ENCODE measurements at regions not wholly inside any gene's neighbourhood (a gene's known extent, or its start where the extent isn't known, plus 50 kb on each side); places are given as distances from the start of the nearest gene placed in this dataset.
"Not testable (repeated sequence)": the region's sequence is repeated elsewhere in the genome, so short reads cannot be mapped to it uniquely, and the experiment has no call there.

- H3K27ac ChIP-seq; H3K4me3 ChIP-seq; H3K9me3 ChIP-seq; H3K27me3 ChIP-seq; H3K36me3 ChIP-seq; intact Hi-C loops (cut with DNase I; ENCODE audit: low total_unique reads); H3K4me1 ChIP-seq; DNase-seq (ENCODE audit: low spot score in 2 of 2): not testable (repeated sequence)
These were observed 93.2 kb upstream of the RPH3AL start, which contains the start of gene RFLNB for GRCh38 chr17:445839-446238. Gene RFLNB, minus strand, starts transcription at chr17:445939.

GRCh38 chr17:444879-445454 is 92.4 kb upstream of the RPH3AL start:
- TF ChIP-seq POLR2AphosphoS5 (IDR thresholded peaks at IDR 0.05) (no peak), POLR2A (IDR thresholded peaks at IDR 0.05) (no peak), CTCF (IDR thresholded peaks at IDR 0.05) (no peak)

GRCh38 chr17:443109-443508 is 90.5 kb upstream of the RPH3AL start:
- Histone ChIP-seq H3K27ac (no peak overlapping the region), H3K9me3 (no peaks in the 10 kb centered on the region), H3K36me3 (no peaks in the 10 kb centered on the region), H3K4me3 (no peak overlapping the region), H3K27me3 (no peaks in the 10 kb centered on the region), H3K4me1 (no peaks in the 10 kb centered on the region)
- TF ChIP-seq POLR2A (IDR thresholded peaks at IDR 0.05): no peak
- no peak for TF ChIP-seq POLR2AphosphoS5 (IDR thresholded peaks at IDR 0.05)
- no peak for TF ChIP-seq CTCF (IDR thresholded peaks at IDR 0.05)
- intact Hi-C loops (cut with DNase I; ENCODE audit: low total_unique reads): no loop called here
- DNase-seq (ENCODE audit: low spot score in 2 of 2): no peak

More at GRCh38 chr17:444879-445454, 92.4 kb upstream of the RPH3AL start:
- Histone ChIP-seq H3K9me3 (no peaks in the 10 kb centered on the region), H3K27ac (no peak overlapping the region), H3K36me3 (no peaks in the 10 kb centered on the region), H3K4me1 (no peaks in the 10 kb centered on the region), H3K4me3 (no peak overlapping the region), H3K27me3 (no peaks in the 10 kb centered on the region)
- intact Hi-C loops (cut with DNase I; ENCODE audit: low total_unique reads): no loop called here
- DNase-seq (ENCODE audit: low spot score in 2 of 2): no peak

GRCh38 chr17:441155-441950 is 88.7 kb upstream of the RPH3AL start:
- no peak overlapping the region for H3K4me3 ChIP-seq
- H3K9me3 ChIP-seq: no peaks in the 10 kb centered on the region
- H3K27me3 ChIP-seq: no peaks in the 10 kb centered on the region
- H3K4me1 ChIP-seq: no peaks in the 10 kb centered on the region
- intact Hi-C loops (cut with DNase I; ENCODE audit: low total_unique reads): no loop called here
- no peak for DNase-seq (ENCODE audit: low spot score in 2 of 2)
- no peak overlapping the region for H3K27ac ChIP-seq
- TF ChIP-seq POLR2AphosphoS5 (IDR thresholded peaks at IDR 0.05) (no peak), POLR2A (IDR thresholded peaks at IDR 0.05) (no peak), CTCF (IDR thresholded peaks at IDR 0.05) (no peak)
- H3K36me3 ChIP-seq: no peaks in the 10 kb centered on the region

GRCh38 chr17:438191-438590 is 85.6 kb upstream of the RPH3AL start:
- intact Hi-C loops (cut with DNase I; ENCODE audit: low total_unique reads): no loop called here
- no peak for DNase-seq (ENCODE audit: low spot score in 2 of 2)
- Histone ChIP-seq H3K9me3 (no peaks in the 10 kb centered on the region), H3K36me3 (no peaks in the 10 kb centered on the region), H3K4me3 (no peak overlapping the region), H3K27me3 (no peaks in the 10 kb centered on the region), H3K4me1 (no peaks in the 10 kb centered on the region), H3K27ac (no peak overlapping the region)
- no peak for TF ChIP-seq CTCF (IDR thresholded peaks at IDR 0.05)
- TF ChIP-seq POLR2A (IDR thresholded peaks at IDR 0.05): no peak
- no peak for TF ChIP-seq POLR2AphosphoS5 (IDR thresholded peaks at IDR 0.05)

Data from breast epithelium (tissue), 4 donors.